Natural killer cell treated with Interleukin-12 subunit alpha and Interleukin-12 subunit beta and Interleukin-15 and Interleukin-18, amount 100 ng/mL, for 72 hours (primary cell): ENCODE measurements at regions not wholly inside any gene's neighbourhood (a gene's known extent, or its start where the extent isn't known, plus 50 kb on each side); places are given as distances from the start of the nearest gene placed in this dataset.
"Not testable (repeated sequence)": the region's sequence is repeated elsewhere in the genome, so short reads cannot be mapped to it uniquely, and the experiment has no call there.

Experiments used
- ATAC-seq, 2 donors: fragments of 150-1000 bp; cut with Tn5 transposase in 1 of 2; sonication (Bioruptor Pico), chemical (Tn5 transposase) in 1 of 2; 2 replicates each; pipeline ENCODE4 v1.10.0; 2021
- DNase-seq: peaks from one replicate; pipeline ENCODE4 v3.0.0; 2022; ENCODE audit warnings: low spot score
- H3K27ac Mint-ChIP-seq, 2 donors: 1 replicate in 1 of 2; 2 replicates in 1 of 2; pipeline ENCODE4 v1.8.0; 2022; ENCODE audit warnings: mixed read lengths in 2 of 2, mild to moderate bottlenecking in 1 of 2, moderate library complexity in 1 of 2
- H3K27me3 Mint-ChIP-seq, 2 donors: 1 replicate in 1 of 2; 2 replicates in 1 of 2; pipeline ENCODE4 v1.8.0; 2022; ENCODE audit warnings: mixed read lengths in 2 of 2
- H3K36me3 Mint-ChIP-seq: one replicate; pipeline ENCODE4 v1.8.0; 2022; ENCODE audit warnings: mixed read lengths
- H3K4me1 Mint-ChIP-seq, 2 donors: 1 replicate in 1 of 2; 2 replicates in 1 of 2; pipeline ENCODE4 v1.8.0; 2022; ENCODE audit warnings: low read depth in 2 of 2, mixed read lengths in 2 of 2, mild to moderate bottlenecking in 1 of 2
- H3K4me3 Mint-ChIP-seq: one replicate; pipeline ENCODE4 v1.8.0; 2022; ENCODE audit warnings: mixed read lengths
- H3K9me3 Mint-ChIP-seq: 2 replicates; pipeline ENCODE4 v1.8.0; 2022; ENCODE audit warnings: mixed read lengths

GRCh38 chr2:132365963-132366362, 50.6 kb upstream of the GPR39 start:
- not testable (repeated sequence) for H3K4me3 Mint-ChIP-seq, H3K27me3 Mint-ChIP-seq, H3K27ac Mint-ChIP-seq, H3K4me1 Mint-ChIP-seq, DNase-seq, H3K36me3 Mint-ChIP-seq, ATAC-seq
- H3K9me3 Mint-ChIP-seq: peaks cover 13% of the 10 kb centered on the region

GRCh38 chr2:132366421-132367180, 50.0 kb upstream of the GPR39 start:
- ATAC-seq (no peak), DNase-seq (no peak)
- peaks cover 13% of the 10 kb centered on the region for H3K9me3 Mint-ChIP-seq
- H3K27me3 Mint-ChIP-seq: no peaks in the 10 kb centered on the region
- no peaks in the 10 kb centered on the region for H3K4me1 Mint-ChIP-seq
- H3K27ac Mint-ChIP-seq: no peak overlapping the region
- H3K4me3 Mint-ChIP-seq: no peak overlapping the region
- peaks cover 5% of the 10 kb centered on the region for H3K36me3 Mint-ChIP-seq
